H1 (cell line): ENCODE measurements at regions not wholly inside any gene's neighbourhood (a gene's known extent, or its start where the extent isn't known, plus 50 kb on each side); places are given as distances from the start of the nearest gene placed in this dataset.

Source experiments
- CTCF ChIA-PET: fragments of 300-600 bp; sonication (Branson Sonifier 250); formaldehyde crosslinking; loops from one replicate; lab custom pipeline; 2021; ENCODE audit not compliant: partially characterized antibody; lab: Charles Lee
- POLR2A ChIA-PET: fragments of 300-600 bp; sonication (Branson Sonifier 250); formaldehyde crosslinking; loops from one replicate; lab custom pipeline; 2021; ENCODE audit warnings: inconsistent platforms; ENCODE audit not compliant: partially characterized antibody; lab: Charles Lee
- DNase-seq, 2 experiments: peaks; one replicate each; pipeline versions ENCODE4 v3.0.0 to v3.0.0-alpha.2; 2010 to 2022; ENCODE audit warnings: low spot score in 2 of 2, low read depth in 1 of 2, mixed read lengths in 1 of 2
- FAIRE-seq: peaks from 2 replicates; lab custom pipeline; 2011; peaks lifted over from hg19 to GRCh38; lab: Jason Lieb, UNC
- H2AFZ ChIP-seq: 2 replicates; pipeline ENCODE4 v1.8.1; 2012; ENCODE audit warnings: low read length, inconsistent platforms
- H2AK5ac ChIP-seq: 2 replicates; pipeline ENCODE4 v1.6.1; 2013; ENCODE audit warnings: low read depth, low read length
- H2BK120ac ChIP-seq: replicated peaks from 2 replicates; pipeline ENCODE3; 2013; ENCODE audit warnings: low read depth, low read length, inconsistent platforms
- H2BK12ac ChIP-seq: 2 replicates; pipeline ENCODE4 v1.6.1; 2013; ENCODE audit warnings: low read depth, low read length
- H2BK15ac ChIP-seq: 2 replicates; pipeline ENCODE4 v1.6.1; 2013; ENCODE audit warnings: low read length
- H2BK20ac ChIP-seq: 2 replicates; pipeline ENCODE4 v1.6.1; 2013; ENCODE audit warnings: low read length
- H2BK5ac ChIP-seq: 2 replicates; pipeline ENCODE4 v1.6.1; 2013; ENCODE audit warnings: low read depth, low read length
- H3K14ac ChIP-seq: 2 replicates; pipeline ENCODE4 v1.6.1; 2013; ENCODE audit warnings: inconsistent platforms; ENCODE audit not compliant: insufficient read length
- H3K18ac ChIP-seq: 2 replicates; pipeline ENCODE4 v1.6.1; 2013; ENCODE audit warnings: low read length; ENCODE audit errors: extremely low read depth
- H3K23ac ChIP-seq: 2 replicates; pipeline ENCODE4 v1.6.1; 2013; ENCODE audit warnings: inconsistent platforms; ENCODE audit not compliant: insufficient read length
- H3K23me2 ChIP-seq: 2 replicates; pipeline ENCODE4 v1.6.1; 2013; ENCODE audit warnings: low read depth, low read length
- H3K27ac ChIP-seq: 2 replicates; pipeline ENCODE4 v1.6.1; 2011; ENCODE audit warnings: low read depth, low read length, inconsistent platforms
- H3K27me3 ChIP-seq, 4 experiments: replicated peaks in 1 of 4; 1 replicate in 1 of 4; 2 replicates in 3 of 4; pipeline versions ENCODE4 v1.6.1 to v1.8.1; 2011 to 2013; ENCODE audit warnings: low read length in 3 of 4, mild to moderate bottlenecking in 3 of 4, inconsistent platforms in 2 of 4, mixed read lengths in 2 of 4, moderate library complexity in 1 of 4; ENCODE audit not compliant: control insufficient read depth in 3 of 4, insufficient read depth in 3 of 4; ENCODE audit errors: extremely low read depth in 1 of 4
- H3K36me3 ChIP-seq, 4 experiments: 2 replicates each; pipeline versions ENCODE4 v1.6.1 to v1.8.1; 2011 to 2013; ENCODE audit warnings: mild to moderate bottlenecking in 4 of 4, low read length in 3 of 4, moderate library complexity in 2 of 4, control low read depth in 1 of 4, inconsistent platforms in 1 of 4; ENCODE audit not compliant: insufficient read depth in 4 of 4, control insufficient read depth in 2 of 4
- H3K4ac ChIP-seq: replicated peaks from 2 replicates; pipeline ENCODE3; 2013; ENCODE audit warnings: low read length, low read depth, mixed read lengths, inconsistent platforms; ENCODE audit not compliant: insufficient read length
- H3K4me1 ChIP-seq, 4 experiments: replicated peaks in 1 of 4; 1 replicate in 1 of 4; 2 replicates in 3 of 4; pipeline versions ENCODE4 v1.6.1 to v1.8.1; 2011 to 2013; ENCODE audit warnings: low read length in 3 of 4, inconsistent platforms in 2 of 4, mixed read lengths in 1 of 4; ENCODE audit not compliant: insufficient read depth in 4 of 4, control insufficient read depth in 3 of 4
- H3K4me2 ChIP-seq, 2 experiments: 2 replicates each; pipeline versions ENCODE4 v1.6.1 to v1.8.1; 2011 to 2013; ENCODE audit warnings: low read depth in 2 of 2, low read length in 2 of 2, control low read depth in 1 of 2, inconsistent platforms in 1 of 2, mild to moderate bottlenecking in 1 of 2; ENCODE audit not compliant: insufficient read depth in 1 of 2
- H3K4me3 ChIP-seq, 4 experiments: fragments of 200-600, 300-600 bp in 1 of 4; sonication (generic), shearing (Covaris generic), sonication (Bioruptor Twin) in 1 of 4; 2 replicates each; pipeline versions ENCODE4 v1.5.1 to v1.8.1; 2011 to 2016; ENCODE audit warnings: low read length in 4 of 4, low read depth in 3 of 4, control low read depth in 2 of 4, inconsistent platforms in 2 of 4, mild to moderate bottlenecking in 2 of 4, mixed read lengths in 1 of 4, moderate library complexity in 1 of 4; ENCODE audit not compliant: insufficient read depth in 2 of 4; ENCODE audit errors: extremely low read depth in 1 of 4
- H3K56ac ChIP-seq: replicated peaks from 2 replicates; pipeline ENCODE3; 2013; ENCODE audit warnings: low read depth, mild to moderate bottlenecking, mixed read lengths, low read length, inconsistent platforms; ENCODE audit not compliant: insufficient read length
- H3K79me1 ChIP-seq: 2 replicates; pipeline ENCODE4 v1.6.1; 2013; ENCODE audit warnings: low read depth, low read length, control low read depth
- H3K79me2 ChIP-seq, 2 experiments: 2 replicates each; pipeline versions ENCODE4 v1.6.1 to v1.8.1; 2012 to 2013; ENCODE audit warnings: low read length in 2 of 2, mild to moderate bottlenecking in 2 of 2, inconsistent platforms in 1 of 2; ENCODE audit not compliant: insufficient read depth in 2 of 2, control insufficient read depth in 1 of 2
- H3K9ac ChIP-seq, 4 experiments: replicated peaks in 1 of 4; 1 replicate in 1 of 4; 2 replicates in 3 of 4; pipeline versions ENCODE4 v1.6.1 to v1.8.1; 2011 to 2013; ENCODE audit warnings: low read depth in 3 of 4, low read length in 3 of 4, control low read depth in 2 of 4, mild to moderate bottlenecking in 2 of 4, moderate library complexity in 2 of 4, inconsistent platforms in 1 of 4; ENCODE audit errors: extremely low read depth in 1 of 4
- H3K9me3 ChIP-seq, 2 experiments: 2 replicates each; pipeline versions ENCODE4 v1.6.1 to v1.8.1; 2012 to 2013; ENCODE audit warnings: mild to moderate bottlenecking in 2 of 2, moderate library complexity in 2 of 2, control low read depth in 1 of 2, inconsistent platforms in 1 of 2, low read depth in 1 of 2, low read length in 1 of 2, mixed read lengths in 1 of 2; ENCODE audit not compliant: insufficient read depth in 2 of 2
- H4K20me1 ChIP-seq, 2 experiments: replicated peaks in 1 of 2; 2 replicates each; pipeline versions ENCODE3 to v1.8.1; 2011 to 2013; ENCODE audit warnings: inconsistent platforms in 2 of 2, low read length in 2 of 2, mild to moderate bottlenecking in 1 of 2; ENCODE audit not compliant: insufficient read depth in 2 of 2, control insufficient read depth in 1 of 2
- H4K5ac ChIP-seq: 2 replicates; pipeline ENCODE4 v1.6.1; 2013; ENCODE audit warnings: low read length, low read depth, mixed read lengths, inconsistent platforms; ENCODE audit not compliant: insufficient read length
- H4K8ac ChIP-seq: 2 replicates; pipeline ENCODE4 v1.8.0; 2013; ENCODE audit warnings: mild to moderate bottlenecking, moderate library complexity, low read length, inconsistent platforms; ENCODE audit not compliant: insufficient read depth; ENCODE audit errors: extremely low read depth
- H4K91ac ChIP-seq: replicated peaks from 2 replicates; pipeline ENCODE3; 2013; ENCODE audit warnings: low read length, mixed read lengths, inconsistent platforms; ENCODE audit not compliant: insufficient read length
- CHD1 ChIP-seq: IDR thresholded peaks from 2 replicates; pipeline ENCODE4 v1.6.1; 2012; ENCODE audit warnings: low read depth, low read length, improper control_type of control experiment
- SIX5 ChIP-seq: IDR thresholded peaks from 2 replicates; pipeline ENCODE4 v1.6.1; 2011; ENCODE audit warnings: mild to moderate bottlenecking, low read depth, low read length
- SP1 ChIP-seq: IDR thresholded peaks from 2 replicates; pipeline ENCODE4 v1.6.1; 2011; ENCODE audit warnings: low read depth, low read length
- WGBS, 2 experiments: shearing (Covaris generic) in 1 of 2; methylation state at CpG; one replicate each; pipeline versions ENCODE4 v1.1.6 to v1.1.7; 2013 to 2015; ENCODE audit warnings: low lambda C conversion rate in 2 of 2, mixed read lengths in 2 of 2, inconsistent platforms in 1 of 2, low coverage in 1 of 2, missing lambda C conversion rate in 1 of 2; ENCODE audit not compliant: insufficient replicate concordance in 2 of 2, insufficient coverage in 1 of 2, insufficient read length in 1 of 2; ENCODE audit errors: extremely low coverage in 1 of 2, missing lambda C conversion rate in 1 of 2; 5-methylcytosine and 5-hydroxymethylcytosine counted together

GRCh38 chr2:12081481-12082210 lies 335.2 kb downstream of the LPIN1 start:
- no peak overlapping the region for H2AK5ac ChIP-seq
- H3K14ac ChIP-seq, result no peak overlapping the region
- CTCF ChIA-PET, result interaction anchor here (0.7 to 1.5 kb wide), 2 partner anchors 8 to 379 kb away, joined by 4 to 5 read pairs; no protein-coding TSS in a partner anchor
- no peaks in the 10 kb centered on the region for H3K79me1 ChIP-seq
- H2AFZ ChIP-seq, result no peak overlapping the region
- H3K4me3 ChIP-seq, result no peak overlapping the region
- peak overlapping the region; percentile 91; the same call in 1 of the 2 replicates for H2BK20ac ChIP-seq
- peak overlapping the region in 1 of 2 experiments; percentile 9; a peak in 1 of 4 replicates for H3K4me2 ChIP-seq
- POLR2A ChIA-PET, result no interaction called here
- no peaks in the 10 kb centered on the region for H3K9me3 ChIP-seq
- peak overlapping the region; percentile 29 for H4K5ac ChIP-seq
- TF ChIP-seq SIX5, result no peak
- no peak for TF ChIP-seq SP1
- no peak for TF ChIP-seq CHD1
- TF ChIP-seq, all 59 proteins: peak for 0
- Histone ChIP-seq H3K79me2 (no peaks in the 10 kb centered on the region), H2BK120ac (peak overlapping the region; percentile 96), H3K36me3 (no peaks in the 10 kb centered on the region), H3K4ac (no peak overlapping the region), H2BK15ac (no peak overlapping the region; the same call in 1 of the 2 replicates), H3K18ac (peak overlapping the region; percentile 86), H3K23ac (no peak overlapping the region), H4K91ac (peak overlapping the region; percentile 22), H3K9ac (no peak overlapping the region), H4K20me1 (no peaks in the 10 kb centered on the region), H3K27me3 (no peaks in the 10 kb centered on the region), H3K4me1 (peaks cover 2 to 29% (median 17%) of the 10 kb centered on the region in 4 experiments; a peak in 6 of 7 replicates), H4K8ac (no peak overlapping the region), H3K23me2 (no peaks in the 10 kb centered on the region), H2BK12ac (peak overlapping the region; percentile 87; the same call in 1 of the 2 replicates), H3K56ac (no peak overlapping the region), H3K27ac (no peak overlapping the region), H2BK5ac (peak overlapping the region; percentile 72; the same call in 1 of the 2 replicates)
- FAIRE-seq (no peak), DNase-seq (no peak)
- 87% methylated on average over 11 of the region's 12 CpGs; no CpG with 5 or more reads in 1 of the 2 experiments for WGBS, 2 experiments
